Lower leg skin (tissue), 3 donors: ENCODE measurements at regions not wholly inside any gene's neighbourhood (a gene's known extent, or its start where the extent isn't known, plus 50 kb on each side); places are given as distances from the start of the nearest gene placed in this dataset.

Source experiments
- POLR2A ChIP-seq, 2 donors: fragments of 450-650 bp; IDR thresholded peaks; one replicate each; pipeline ENCODE4 v1.6.1; 2016 to 2017; ENCODE audit warnings: antibody characterized with exemption in 2 of 2, mild to moderate bottlenecking in 1 of 2, moderate library complexity in 1 of 2
- TF ChIP-seq, protein P1 (sequence below), 3 donors: fragments of 450-650 bp; IDR thresholded peaks; one replicate each; pipeline ENCODE4 v1.5.1; 2016; ENCODE audit warnings: antibody characterized with exemption in 3 of 3, mild to moderate bottlenecking in 3 of 3, moderate library complexity in 2 of 3

DNA sequence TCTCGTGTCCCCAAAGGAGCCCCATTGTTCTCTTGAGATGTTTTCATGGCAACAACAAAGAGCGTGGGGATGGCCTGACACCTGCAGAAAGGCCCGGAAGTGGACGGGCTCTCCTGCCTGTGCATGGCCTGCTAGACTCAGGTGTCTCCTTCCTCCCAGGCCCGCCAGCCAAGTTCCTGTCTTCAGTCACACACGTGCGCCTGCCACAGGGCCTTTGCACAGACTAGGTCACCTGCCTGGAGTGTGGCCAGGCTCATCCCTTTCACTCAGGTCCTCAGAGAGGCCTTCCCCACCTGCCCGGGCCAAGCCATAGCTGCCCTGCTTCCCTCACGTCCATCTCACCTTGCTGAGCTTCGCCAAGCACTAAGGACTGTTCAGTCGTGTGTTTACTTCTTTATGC lies 300.9 kb downstream of the FOXL1 start:
- TF ChIP-seq, protein P1, sequence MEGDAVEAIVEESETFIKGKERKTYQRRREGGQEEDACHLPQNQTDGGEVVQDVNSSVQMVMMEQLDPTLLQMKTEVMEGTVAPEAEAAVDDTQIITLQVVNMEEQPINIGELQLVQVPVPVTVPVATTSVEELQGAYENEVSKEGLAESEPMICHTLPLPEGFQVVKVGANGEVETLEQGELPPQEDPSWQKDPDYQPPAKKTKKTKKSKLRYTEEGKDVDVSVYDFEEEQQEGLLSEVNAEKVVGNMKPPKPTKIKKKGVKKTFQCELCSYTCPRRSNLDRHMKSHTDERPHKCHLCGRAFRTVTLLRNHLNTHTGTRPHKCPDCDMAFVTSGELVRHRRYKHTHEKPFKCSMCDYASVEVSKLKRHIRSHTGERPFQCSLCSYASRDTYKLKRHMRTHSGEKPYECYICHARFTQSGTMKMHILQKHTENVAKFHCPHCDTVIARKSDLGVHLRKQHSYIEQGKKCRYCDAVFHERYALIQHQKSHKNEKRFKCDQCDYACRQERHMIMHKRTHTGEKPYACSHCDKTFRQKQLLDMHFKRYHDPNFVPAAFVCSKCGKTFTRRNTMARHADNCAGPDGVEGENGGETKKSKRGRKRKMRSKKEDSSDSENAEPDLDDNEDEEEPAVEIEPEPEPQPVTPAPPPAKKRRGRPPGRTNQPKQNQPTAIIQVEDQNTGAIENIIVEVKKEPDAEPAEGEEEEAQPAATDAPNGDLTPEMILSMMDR (IDR thresholded peaks at IDR 0.05): no peak
- no peak for TF ChIP-seq POLR2A (IDR thresholded peaks at IDR 0.05)
